HG03521 (cell line): ENCODE measurements at regions not wholly inside any gene's neighbourhood (a gene's known extent, or its start where the extent isn't known, plus 50 kb on each side); places are given as distances from the start of the nearest gene placed in this dataset.

Experiments
- ATAC-seq: cut with Tn5 transposase; IDR thresholded peaks from one replicate; pipeline ENCODE4 v1.9.1; 2021; ENCODE audit warnings: mild to moderate bottlenecking, moderate library complexity; ENCODE audit not compliant: unreplicated experiment

DNA sequence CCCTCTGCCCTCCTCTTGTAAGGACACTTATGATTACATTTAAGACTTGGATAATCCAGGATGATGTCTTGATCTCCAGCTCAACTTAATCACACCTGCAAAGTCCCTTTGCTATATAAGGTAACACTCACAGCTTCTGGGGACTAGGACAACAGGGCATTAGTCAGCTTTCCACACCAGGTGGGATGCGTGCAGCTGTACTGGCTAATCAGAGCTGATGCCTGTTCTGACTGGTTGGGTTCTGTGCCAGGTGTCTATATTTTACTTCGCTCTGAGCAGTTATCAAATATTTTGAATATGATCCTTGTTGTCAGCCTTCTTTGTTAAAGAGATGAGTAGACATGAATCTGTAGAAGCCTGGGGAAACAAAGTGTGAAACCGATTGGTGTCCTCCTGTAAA, 115.5 kb upstream of the ATP8B1 start:
- ATAC-seq = no peak

DNA sequence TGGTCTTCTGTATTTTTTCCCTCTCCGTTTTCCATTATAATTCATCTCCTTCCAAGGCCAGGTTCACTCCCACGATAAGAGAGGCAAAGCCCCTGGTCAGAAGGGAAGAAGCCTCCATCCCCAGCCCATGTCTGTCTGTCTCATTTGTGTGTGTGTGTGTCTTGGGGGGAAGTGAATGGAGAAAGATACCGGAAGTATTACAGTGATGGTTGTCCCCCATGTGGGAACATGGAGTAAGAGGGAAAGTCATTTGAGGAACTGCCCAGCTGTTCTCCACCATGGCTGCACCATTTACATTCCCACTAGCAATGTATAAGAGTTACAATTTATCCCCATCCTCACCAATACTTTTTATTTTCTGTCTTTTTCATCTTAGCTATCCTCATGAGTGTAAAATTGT, 113.6 kb upstream of the ATP8B1 start:
- ATAC-seq = no peak

DNA sequence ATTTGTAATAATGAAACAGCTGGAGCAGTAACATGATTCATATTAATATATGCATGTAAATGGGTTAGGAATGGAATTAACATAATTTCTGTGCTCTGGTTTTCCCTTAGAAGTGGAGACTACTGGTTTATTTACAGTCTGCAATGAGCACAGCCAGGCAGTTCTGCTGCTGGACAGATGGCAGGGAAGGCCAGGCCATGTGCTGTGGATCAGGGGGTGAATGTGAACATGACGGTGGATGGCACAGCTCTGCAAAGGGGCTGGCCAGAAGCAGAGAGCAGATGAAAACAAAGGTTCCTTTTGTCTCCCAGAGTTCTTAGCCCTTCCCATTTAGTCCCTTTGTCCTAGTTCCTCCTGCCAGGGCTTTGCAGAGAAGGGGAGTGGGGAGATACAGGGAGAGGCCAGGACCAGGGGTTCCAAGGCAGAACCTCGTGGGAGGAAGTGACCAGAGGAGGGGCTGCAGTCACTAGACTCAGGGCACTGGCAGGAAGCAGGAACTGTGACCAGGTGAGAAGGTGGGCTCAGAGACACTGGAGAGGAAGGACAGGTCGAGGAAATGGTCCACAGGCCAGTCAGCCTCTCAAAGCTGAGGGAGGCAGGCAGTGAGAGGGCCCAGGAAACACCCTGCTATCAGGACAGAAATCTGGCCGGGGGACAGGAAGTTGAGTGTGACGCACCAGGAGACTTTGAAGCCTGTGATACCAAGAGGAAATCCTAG, 112.9 kb upstream of the ATP8B1 start:
- ATAC-seq = no peak

GRCh38 chr18:57915248-57915647, 112.1 kb upstream of the ATP8B1 start:
- ATAC-seq = no peak

- ATAC-seq = no peak
Observed at GRCh38 chr18:57913686-57914085, 110.6 kb upstream of the ATP8B1 start.

- no peak for ATAC-seq
Observed at GRCh38 chr18:57910817-57911216, 107.7 kb upstream of the ATP8B1 start.

- no peak for ATAC-seq
Observed at GRCh38 chr18:57910134-57910533, 107.0 kb upstream of the ATP8B1 start.

GRCh38 chr18:57909620-57910019, 106.5 kb upstream of the ATP8B1 start:
- ATAC-seq = no peak

DNA sequence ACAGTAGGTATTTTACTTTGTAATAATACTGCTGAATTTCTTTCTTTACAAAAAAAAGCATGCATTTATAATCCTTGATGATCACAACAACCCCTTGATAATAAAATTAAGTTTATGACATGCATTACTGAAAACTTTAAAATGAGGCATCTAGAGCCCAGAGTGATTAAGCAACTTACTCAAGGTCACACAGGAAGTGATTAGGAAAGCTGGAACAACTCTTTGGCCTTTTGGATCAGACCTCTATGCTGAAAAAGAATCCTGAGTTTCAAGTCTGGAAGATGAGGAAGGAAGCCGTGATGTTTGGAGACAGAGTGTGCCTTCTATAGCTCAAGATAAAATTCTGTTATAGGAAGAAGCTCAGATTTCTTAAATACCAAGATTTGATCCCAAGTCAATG, 105.0 kb upstream of the ATP8B1 start:
- ATAC-seq = no peak

GRCh38 chr18:57907550-57907949, 104.4 kb upstream of the ATP8B1 start:
- ATAC-seq = no peak

DNA sequence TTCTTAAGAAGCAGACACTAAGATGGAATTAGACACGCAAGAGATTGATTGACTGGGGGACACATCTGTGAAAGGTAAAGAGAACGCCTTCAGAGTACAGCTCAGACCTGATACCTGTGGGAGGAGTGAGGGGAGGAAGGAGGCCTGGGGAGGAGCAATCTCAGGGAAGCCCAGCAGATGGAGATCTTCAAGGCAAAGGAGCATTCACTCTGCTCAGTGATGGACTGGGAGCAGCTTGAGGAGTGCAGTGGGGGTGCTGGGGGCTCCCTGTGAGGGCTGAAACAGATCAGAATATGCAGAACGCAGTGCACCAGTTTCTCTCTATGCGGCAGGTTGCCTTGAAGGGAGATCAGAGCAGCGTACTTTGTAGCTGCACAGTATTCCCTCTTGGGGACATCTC, 103.7 kb upstream of the ATP8B1 start:
- no peak for ATAC-seq

- no peak for ATAC-seq
Observed at GRCh38 chr18:57904535-57904934, 101.4 kb upstream of the ATP8B1 start.

DNA sequence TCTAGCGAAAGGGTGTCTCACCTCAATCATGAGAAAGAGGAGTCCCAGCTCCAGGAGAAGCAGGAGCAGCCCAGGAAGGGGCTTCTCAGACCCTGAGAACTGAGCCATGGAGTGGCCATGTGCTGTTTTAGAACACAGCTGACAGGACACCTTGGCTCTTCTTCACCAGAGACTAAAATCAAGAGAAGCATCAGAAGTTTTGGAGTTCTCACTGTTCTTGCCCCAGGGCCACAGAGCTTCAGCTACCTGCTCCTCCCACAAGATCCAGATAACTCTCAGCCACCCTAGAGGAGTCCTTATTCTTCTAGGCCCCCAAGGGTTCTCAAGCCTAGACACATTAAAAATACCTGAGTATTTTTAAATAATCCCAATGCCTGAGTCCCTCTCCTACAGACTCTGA, 99.6 kb upstream of the ATP8B1 start:
- ATAC-seq = no peak

DNA sequence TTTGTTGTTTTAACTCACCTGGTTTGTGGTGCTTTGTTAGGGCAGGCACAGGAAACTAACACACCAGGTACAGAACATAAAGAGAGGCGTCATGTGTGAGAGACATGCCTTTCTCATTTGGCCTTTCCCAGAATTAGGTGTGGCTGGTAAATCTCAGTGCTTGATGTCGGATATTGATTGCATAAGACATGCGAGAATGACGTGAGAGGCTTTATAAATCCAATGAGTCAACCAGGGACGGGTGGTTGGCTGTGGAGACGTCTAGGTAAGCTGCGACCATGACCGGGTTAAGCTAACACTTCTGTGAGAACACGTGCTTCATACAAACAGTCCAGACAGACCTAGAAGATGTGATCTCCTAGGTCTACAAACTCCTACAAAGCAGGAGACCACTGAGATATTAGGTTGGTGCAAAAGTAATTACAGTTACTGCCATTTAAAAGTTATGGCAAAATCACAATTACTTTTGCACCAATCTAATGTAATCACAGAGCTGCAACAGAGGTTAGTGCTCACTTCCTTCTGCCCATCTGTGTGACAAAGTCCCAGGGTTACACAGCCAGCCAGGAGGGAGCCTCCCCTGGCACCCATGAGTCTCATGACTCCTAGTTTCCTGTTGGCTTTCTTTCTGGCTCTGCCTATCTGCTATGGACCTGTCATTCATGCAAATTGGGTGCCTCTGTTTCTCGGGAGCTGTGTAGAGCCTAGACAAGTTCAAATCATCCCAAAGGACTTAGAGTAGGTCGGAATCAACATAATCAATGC, 98.9 kb upstream of the ATP8B1 start:
- no peak for ATAC-seq

GRCh38 chr18:57900906-57901435, 97.9 kb upstream of the ATP8B1 start:
- ATAC-seq = no peak

DNA sequence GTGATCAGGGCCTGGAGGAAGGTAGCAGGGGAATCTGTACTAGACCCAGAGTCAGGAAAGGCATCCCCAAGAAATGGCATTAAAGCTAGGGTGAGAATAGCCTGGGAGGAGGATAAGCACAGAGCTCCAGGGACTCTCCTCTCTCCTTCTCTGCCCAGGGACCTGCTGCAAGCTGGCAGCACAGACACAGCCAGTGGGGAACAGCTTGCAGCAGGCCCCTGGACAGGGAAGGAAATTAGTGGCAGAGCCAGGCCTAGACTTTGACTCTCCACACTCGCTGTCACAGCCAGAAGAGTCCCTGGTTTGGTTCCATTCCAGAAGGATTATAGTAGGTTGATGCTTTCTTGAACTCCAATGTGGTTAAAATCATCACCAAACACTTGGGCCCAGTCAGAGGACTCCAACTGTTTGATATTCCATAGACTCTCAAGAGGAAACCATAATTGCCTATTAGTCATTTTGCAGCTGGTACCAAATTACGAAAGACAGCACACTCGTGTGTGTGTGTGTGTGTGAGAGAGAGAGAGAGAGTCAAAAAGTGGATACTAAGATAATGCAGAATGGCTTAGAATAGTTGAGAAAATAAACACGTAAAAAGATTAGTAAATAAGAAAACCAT, 95.5 kb upstream of the ATP8B1 start:
- no peak for ATAC-seq

GRCh38 chr18:57895182-57895581, 92.1 kb upstream of the ATP8B1 start:
- ATAC-seq = no peak

GRCh38 chr18:57891707-57892391, 88.7 kb upstream of the ATP8B1 start:
- no peak for ATAC-seq

DNA sequence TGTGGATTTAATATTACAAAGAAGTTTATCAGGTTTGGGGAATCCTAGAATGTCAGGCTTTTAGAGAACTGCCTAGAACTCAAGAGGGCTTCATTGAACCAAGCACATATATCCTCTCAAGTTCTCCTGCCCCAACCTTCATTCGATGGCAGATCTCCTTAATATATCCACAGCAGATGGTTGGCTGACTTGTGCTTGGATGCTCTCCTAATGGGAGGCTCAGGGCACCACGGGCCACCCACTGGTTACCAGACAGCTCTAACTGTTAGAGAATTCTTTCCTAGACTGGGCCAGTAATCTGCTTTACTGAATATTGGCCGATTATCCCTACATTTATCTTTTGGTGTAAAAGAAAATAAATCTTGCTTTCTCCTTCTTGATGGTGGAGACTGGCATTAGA, 87.2 kb upstream of the ATP8B1 start:
- no peak for ATAC-seq

DNA sequence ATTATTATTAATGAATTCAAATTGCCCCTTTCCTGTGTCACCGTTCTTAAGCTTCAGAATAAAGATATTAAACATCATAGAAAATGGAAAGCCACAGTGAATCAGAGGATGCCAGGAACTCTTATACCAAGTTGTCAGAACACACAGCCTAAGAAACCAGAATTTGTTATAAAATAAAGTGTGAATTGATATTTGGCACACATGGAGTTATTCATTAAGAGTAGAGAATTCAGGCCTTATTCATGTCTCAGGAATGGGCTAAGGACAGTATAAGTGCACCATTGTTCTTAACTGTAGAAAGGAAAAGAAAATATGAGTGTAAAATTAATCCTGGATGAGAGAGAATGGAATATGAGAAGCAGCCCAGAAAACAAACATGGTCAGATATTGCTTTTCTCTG, 86.7 kb upstream of the ATP8B1 start:
- no peak for ATAC-seq
